DND-41 (cell line): ENCODE measurements at regions not wholly inside any gene's neighbourhood (a gene's known extent, or its start where the extent isn't known, plus 50 kb on each side); places are given as distances from the start of the nearest gene placed in this dataset.

ENCODE experiments used
- CTCF ChIP-seq: IDR thresholded peaks from 2 replicates; pipeline ENCODE4 v1.5.1; 2012; ENCODE audit warnings: borderline replicate concordance, low read length, moderate library complexity, mild to moderate bottlenecking; ENCODE audit not compliant: poor library complexity, severe bottlenecking; ENCODE audit errors: extremely low read depth
- EZH2 ChIP-seq: IDR thresholded peaks from 3 replicates; pipeline ENCODE4 v1.6.1; 2012; ENCODE audit warnings: borderline replicate concordance, low read depth, mild to moderate bottlenecking, moderate library complexity, low read length, inconsistent platforms; ENCODE audit not compliant: severe bottlenecking

- TF ChIP-seq EZH2 (no peak), CTCF (no peak)
These were observed 395.0 kb upstream of the SPOCK3 start for GRCh38 chr4:167629272-167629671.
